ENCODE measurements at regions not wholly inside any gene's neighbourhood (a gene's known extent, or its start where the extent isn't known, plus 50 kb on each side); places are given as distances from the start of the nearest gene placed in this dataset.

GRCh38 chr5:13529300-13529699, 415.2 kb downstream of the DNAH5 start:
- Mint-ChIP-seq H3K9me3 (ENCODE audit: unreplicated experiment) (peaks cover 1% of the 10 kb centered on the region), H3K4me3 (ENCODE audit: unreplicated experiment) (no peak overlapping the region), H3K36me3 (ENCODE audit: unreplicated experiment) (no peaks in the 10 kb centered on the region), H3K27me3 (ENCODE audit: unreplicated experiment) (no peaks in the 10 kb centered on the region), H3K27ac (ENCODE audit: unreplicated experiment) (no peak overlapping the region), H3K4me1 (ENCODE audit: low read depth, unreplicated experiment) (no peaks in the 10 kb centered on the region)
- TF ChIP-seq CTCF (IDR thresholded peaks at IDR 0.05; ENCODE audit: partially characterized antibody, unreplicated experiment) = no peak
- DNase-seq = no peak

DNA sequence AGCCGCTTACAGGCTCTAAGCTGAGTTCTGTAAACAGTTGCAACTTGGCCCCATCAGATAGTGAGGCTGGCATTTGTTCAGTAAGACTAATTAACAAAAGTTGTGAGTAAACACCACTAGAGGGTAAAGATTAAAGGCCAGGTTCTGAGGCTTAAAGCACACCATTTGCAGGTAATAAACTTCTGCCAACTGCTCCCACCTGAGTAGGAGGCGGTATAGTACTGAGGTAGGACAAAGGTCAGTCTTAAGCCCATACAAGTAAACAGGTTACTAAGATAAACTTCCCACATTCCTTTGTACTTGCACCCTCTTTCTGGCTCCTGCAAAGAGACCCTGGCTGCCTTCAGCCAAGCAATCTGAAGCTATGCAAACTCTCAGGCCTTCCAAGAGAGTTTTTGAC, 419.6 kb downstream of the DNAH5 start:
- Mint-ChIP-seq H3K4me3 (ENCODE audit: unreplicated experiment) (no peak overlapping the region), H3K27ac (ENCODE audit: unreplicated experiment) (no peak overlapping the region), H3K36me3 (ENCODE audit: unreplicated experiment) (no peaks in the 10 kb centered on the region), H3K4me1 (ENCODE audit: low read depth, unreplicated experiment) (no peaks in the 10 kb centered on the region), H3K9me3 (ENCODE audit: unreplicated experiment) (no peaks in the 10 kb centered on the region), H3K27me3 (ENCODE audit: unreplicated experiment) (no peaks in the 10 kb centered on the region)
- DNase-seq = no peak
- TF ChIP-seq CTCF (IDR thresholded peaks at IDR 0.05; ENCODE audit: partially characterized antibody, unreplicated experiment) = no peak

GRCh38 chr5:13519131-13519530, 425.4 kb downstream of the DNAH5 start:
- no peak overlapping the region for H3K4me3 Mint-ChIP-seq (ENCODE audit: unreplicated experiment)
- H3K27ac Mint-ChIP-seq (ENCODE audit: unreplicated experiment) = no peak overlapping the region
- no peaks in the 10 kb centered on the region for H3K27me3 Mint-ChIP-seq (ENCODE audit: unreplicated experiment)
- no peaks in the 10 kb centered on the region for H3K4me1 Mint-ChIP-seq (ENCODE audit: low read depth, unreplicated experiment)
- H3K36me3 Mint-ChIP-seq (ENCODE audit: unreplicated experiment) = no peaks in the 10 kb centered on the region
- no peak for DNase-seq
- TF ChIP-seq CTCF (IDR thresholded peaks at IDR 0.05; ENCODE audit: partially characterized antibody, unreplicated experiment) = no peak
- no peaks in the 10 kb centered on the region for H3K9me3 Mint-ChIP-seq (ENCODE audit: unreplicated experiment)

- H3K27ac Mint-ChIP-seq (ENCODE audit: unreplicated experiment) = no peak overlapping the region
- H3K27me3 Mint-ChIP-seq (ENCODE audit: unreplicated experiment) = no peaks in the 10 kb centered on the region
- H3K36me3 Mint-ChIP-seq (ENCODE audit: unreplicated experiment) = no peaks in the 10 kb centered on the region
- no peak for TF ChIP-seq CTCF (IDR thresholded peaks at IDR 0.05; ENCODE audit: partially characterized antibody, unreplicated experiment)
- H3K4me1 Mint-ChIP-seq (ENCODE audit: low read depth, unreplicated experiment) = no peaks in the 10 kb centered on the region
- no peak overlapping the region for H3K4me3 Mint-ChIP-seq (ENCODE audit: unreplicated experiment)
- H3K9me3 Mint-ChIP-seq (ENCODE audit: unreplicated experiment) = no peaks in the 10 kb centered on the region
- no peak for DNase-seq
Measured at GRCh38 chr5:13516195-13516594, 428.3 kb downstream of the DNAH5 start.

DNA sequence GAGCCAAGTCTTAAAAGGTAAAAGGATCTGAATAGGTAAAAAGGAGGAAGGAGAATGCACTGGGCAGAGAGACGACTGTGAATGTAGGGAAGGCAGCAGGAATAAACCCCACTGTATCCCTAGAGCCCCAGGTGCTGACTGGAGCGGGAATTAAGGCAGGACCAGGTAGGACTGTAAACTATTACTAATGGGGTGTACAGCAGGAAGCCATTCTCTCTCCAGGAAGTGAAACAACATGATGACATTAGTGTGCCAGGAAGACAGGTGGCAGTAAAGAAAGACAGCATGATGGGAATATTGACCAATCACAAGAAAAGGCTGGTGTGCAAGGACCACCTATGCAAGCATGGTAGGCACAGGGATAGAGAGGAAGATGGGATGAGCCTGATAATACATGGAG, 433.0 kb downstream of the DNAH5 start:
- Mint-ChIP-seq H3K4me1 (ENCODE audit: low read depth, unreplicated experiment) (no peaks in the 10 kb centered on the region), H3K27ac (ENCODE audit: unreplicated experiment) (no peak overlapping the region), H3K9me3 (ENCODE audit: unreplicated experiment) (no peaks in the 10 kb centered on the region), H3K36me3 (ENCODE audit: unreplicated experiment) (no peaks in the 10 kb centered on the region), H3K27me3 (ENCODE audit: unreplicated experiment) (no peaks in the 10 kb centered on the region), H3K4me3 (ENCODE audit: unreplicated experiment) (no peak overlapping the region)
- no peak for DNase-seq
- no peak for TF ChIP-seq CTCF (IDR thresholded peaks at IDR 0.05; ENCODE audit: partially characterized antibody, unreplicated experiment)
